ENCODE measurements at regions not wholly inside any gene's neighbourhood (a gene's known extent, or its start where the extent isn't known, plus 50 kb on each side); places are given as distances from the start of the nearest gene placed in this dataset.

GRCh38 chr21:33985117-33986050 lies 69.8 kb upstream of the ATP5PO start:
- no peak overlapping the region for H3K27ac ChIP-seq (ENCODE audit: insufficient read depth, low read length)
- H3K4me3 ChIP-seq (replicated peaks in 1 of 4; ENCODE audit: control extremely low read depth in 1 of 4, insufficient read depth in 1 of 4, low read depth in 3 of 4, low read length in 4 of 4): no peak overlapping the region
- DNase-seq (ENCODE audit: low read depth in 2 of 2): no peak
- H3K27me3 ChIP-seq (ENCODE audit: control insufficient read depth, insufficient read depth, low read length): no peaks in the 10 kb centered on the region
- H3K79me2 ChIP-seq (ENCODE audit: control insufficient read depth, insufficient read depth, low read length): no peaks in the 10 kb centered on the region
- no peaks in the 10 kb centered on the region for H3K9me3 ChIP-seq (ENCODE audit: control insufficient read depth, insufficient read depth, low read depth, low read length)
- H2AFZ ChIP-seq (ENCODE audit: low read length): no peak overlapping the region
- no peaks in the 10 kb centered on the region for H4K20me1 ChIP-seq (ENCODE audit: control insufficient read depth, extremely low read depth, insufficient read depth, low read length)
- H3K4me1 ChIP-seq (ENCODE audit: control insufficient read depth, extremely low read depth, insufficient read depth, low read length): no peaks in the 10 kb centered on the region
- TF ChIP-seq CTCF (conservative IDR thresholded peaks at IDR 0.05 in 1 of 2, IDR thresholded peaks at IDR 0.05 in 1 of 2; ENCODE audit: low read depth in 1 of 2, low read length in 2 of 2) (no peak), EZH2 (IDR thresholded peaks at IDR 0.05; ENCODE audit: low read length, missing control alignments) (no peak)
- H3K36me3 ChIP-seq (ENCODE audit: control insufficient read depth, insufficient read depth, low read length): no peaks in the 10 kb centered on the region
- no peak overlapping the region for H3K4me2 ChIP-seq (ENCODE audit: extremely low read depth, insufficient read depth, low read length)
- H3K9ac ChIP-seq (ENCODE audit: insufficient read depth, low read length): no peak overlapping the region

GRCh38 chr21:33984021-33984481 lies 68.4 kb upstream of the ATP5PO start:
- Histone ChIP-seq H3K36me3 (ENCODE audit: control insufficient read depth, insufficient read depth, low read length) (no peaks in the 10 kb centered on the region), H3K27ac (ENCODE audit: insufficient read depth, low read length) (no peak overlapping the region), H3K4me2 (ENCODE audit: extremely low read depth, insufficient read depth, low read length) (no peak overlapping the region), H3K9me3 (ENCODE audit: control insufficient read depth, insufficient read depth, low read depth, low read length) (no peaks in the 10 kb centered on the region), H4K20me1 (ENCODE audit: control insufficient read depth, extremely low read depth, insufficient read depth, low read length) (no peaks in the 10 kb centered on the region), H3K4me3 (replicated peaks in 1 of 4; ENCODE audit: control extremely low read depth in 1 of 4, insufficient read depth in 1 of 4, low read depth in 3 of 4, low read length in 4 of 4) (no peak overlapping the region), H2AFZ (ENCODE audit: low read length) (no peak overlapping the region), H3K79me2 (ENCODE audit: control insufficient read depth, insufficient read depth, low read length) (no peaks in the 10 kb centered on the region), H3K4me1 (ENCODE audit: control insufficient read depth, extremely low read depth, insufficient read depth, low read length) (no peaks in the 10 kb centered on the region), H3K27me3 (ENCODE audit: control insufficient read depth, insufficient read depth, low read length) (no peaks in the 10 kb centered on the region), H3K9ac (ENCODE audit: insufficient read depth, low read length) (no peak overlapping the region)
- no peak for DNase-seq (ENCODE audit: low read depth in 2 of 2)
- TF ChIP-seq CTCF (conservative IDR thresholded peaks at IDR 0.05 in 1 of 2, IDR thresholded peaks at IDR 0.05 in 1 of 2; ENCODE audit: low read depth in 1 of 2, low read length in 2 of 2): no peak
- no peak for TF ChIP-seq EZH2 (IDR thresholded peaks at IDR 0.05; ENCODE audit: low read length, missing control alignments)

DNA sequence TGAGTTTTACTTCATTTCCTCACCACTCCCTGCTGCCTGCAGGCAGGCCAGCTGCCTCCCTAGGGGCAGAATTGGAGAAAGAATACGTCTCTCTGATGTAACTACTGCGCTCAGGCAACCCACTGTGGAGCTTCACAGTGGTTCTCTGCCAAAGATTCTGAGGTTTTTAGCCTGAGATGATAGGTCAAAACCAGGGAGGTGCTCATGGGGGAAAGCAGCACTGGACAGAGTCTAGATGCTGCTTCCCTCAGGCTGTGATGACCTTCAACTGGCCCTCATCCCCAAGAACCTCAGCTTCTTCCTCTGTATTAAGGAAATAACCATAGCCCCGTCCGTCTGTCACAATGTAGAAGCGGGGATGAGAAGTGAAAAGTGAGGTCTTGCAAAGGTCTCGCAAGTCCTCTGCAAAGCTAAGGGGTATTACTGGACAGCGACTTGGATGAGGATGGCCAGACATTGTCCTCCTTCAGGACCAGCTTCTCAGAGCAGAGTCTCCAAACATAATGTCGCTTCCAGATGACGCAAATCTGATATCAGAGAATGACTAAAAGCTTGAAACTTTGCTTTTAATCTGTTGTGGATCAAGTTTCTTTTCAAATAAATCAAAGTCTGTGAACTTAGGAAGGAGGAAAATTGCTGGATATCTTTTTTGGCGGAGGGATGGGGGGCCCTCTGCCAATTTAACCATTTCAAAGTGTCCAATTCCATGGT lies 65.9 kb upstream of the ATP5PO start:
- DNase-seq (ENCODE audit: low read depth in 2 of 2): no peak
- no peak for TF ChIP-seq CTCF (conservative IDR thresholded peaks at IDR 0.05 in 1 of 2, IDR thresholded peaks at IDR 0.05 in 1 of 2; ENCODE audit: low read depth in 1 of 2, low read length in 2 of 2)
- no peak for TF ChIP-seq EZH2 (IDR thresholded peaks at IDR 0.05; ENCODE audit: low read length, missing control alignments)
- Histone ChIP-seq H3K4me2 (ENCODE audit: extremely low read depth, insufficient read depth, low read length) (no peak overlapping the region), H3K4me3 (replicated peaks in 1 of 4; ENCODE audit: control extremely low read depth in 1 of 4, insufficient read depth in 1 of 4, low read depth in 3 of 4, low read length in 4 of 4) (no peak overlapping the region), H3K27me3 (ENCODE audit: control insufficient read depth, insufficient read depth, low read length) (no peaks in the 10 kb centered on the region), H4K20me1 (ENCODE audit: control insufficient read depth, extremely low read depth, insufficient read depth, low read length) (no peaks in the 10 kb centered on the region), H3K9me3 (ENCODE audit: control insufficient read depth, insufficient read depth, low read depth, low read length) (no peaks in the 10 kb centered on the region), H3K36me3 (ENCODE audit: control insufficient read depth, insufficient read depth, low read length) (no peaks in the 10 kb centered on the region), H3K79me2 (ENCODE audit: control insufficient read depth, insufficient read depth, low read length) (no peaks in the 10 kb centered on the region), H3K9ac (ENCODE audit: insufficient read depth, low read length) (no peak overlapping the region), H3K27ac (ENCODE audit: insufficient read depth, low read length) (no peak overlapping the region), H3K4me1 (ENCODE audit: control insufficient read depth, extremely low read depth, insufficient read depth, low read length) (peaks cover 8% of the 10 kb centered on the region), H2AFZ (ENCODE audit: low read length) (no peak overlapping the region)

Data from fibroblast of lung (primary cell).